ENCODE measurements at regions not wholly inside any gene's neighbourhood (a gene's known extent, or its start where the extent isn't known, plus 50 kb on each side); places are given as distances from the start of the nearest gene placed in this dataset.

GRCh38 chr19:28497887-28498286 is 715.1 kb downstream of the UQCRFS1 start:
- TF ChIP-seq CTCF (IDR thresholded peaks at IDR 0.05; ENCODE audit: insufficient read depth, low read depth, low read length, missing control alignments): no peak
- H3K4me3 ChIP-seq (ENCODE audit: low read length): no peak overlapping the region
- DNase-seq (ENCODE audit: low read depth): no peak

GRCh38 chr19:28497137-28497536 is 715.8 kb downstream of the UQCRFS1 start:
- no peak overlapping the region for H3K4me3 ChIP-seq (ENCODE audit: low read length)
- TF ChIP-seq CTCF (IDR thresholded peaks at IDR 0.05; ENCODE audit: insufficient read depth, low read depth, low read length, missing control alignments): no peak
- DNase-seq (ENCODE audit: low read depth): no peak

GRCh38 chr19:28495046-28495445 is 717.9 kb downstream of the UQCRFS1 start:
- TF ChIP-seq CTCF (IDR thresholded peaks at IDR 0.05; ENCODE audit: insufficient read depth, low read depth, low read length, missing control alignments): no peak
- H3K4me3 ChIP-seq (ENCODE audit: low read length): no peak overlapping the region
- no peak for DNase-seq (ENCODE audit: low read depth)

GRCh38 chr19:28494461-28494860 is 718.5 kb downstream of the UQCRFS1 start:
- no peak overlapping the region for H3K4me3 ChIP-seq (ENCODE audit: low read length)
- DNase-seq (ENCODE audit: low read depth): no peak
- no peak for TF ChIP-seq CTCF (IDR thresholded peaks at IDR 0.05; ENCODE audit: insufficient read depth, low read depth, low read length, missing control alignments)

GRCh38 chr19:28493884-28494283 is 719.1 kb downstream of the UQCRFS1 start:
- no peak for DNase-seq (ENCODE audit: low read depth)
- no peak overlapping the region for H3K4me3 ChIP-seq (ENCODE audit: low read length)
- TF ChIP-seq CTCF (IDR thresholded peaks at IDR 0.05; ENCODE audit: insufficient read depth, low read depth, low read length, missing control alignments): no peak

GRCh38 chr19:28492621-28493020 is 720.3 kb downstream of the UQCRFS1 start:
- no peak for DNase-seq (ENCODE audit: low read depth)
- TF ChIP-seq CTCF (IDR thresholded peaks at IDR 0.05; ENCODE audit: insufficient read depth, low read depth, low read length, missing control alignments): no peak
- H3K4me3 ChIP-seq (ENCODE audit: low read length): no peak overlapping the region

GRCh38 chr19:28492201-28492600 is 720.8 kb downstream of the UQCRFS1 start:
- TF ChIP-seq CTCF (IDR thresholded peaks at IDR 0.05; ENCODE audit: insufficient read depth, low read depth, low read length, missing control alignments): no peak
- DNase-seq (ENCODE audit: low read depth): no peak
- H3K4me3 ChIP-seq (ENCODE audit: low read length): no peak overlapping the region

All from epithelial cell of esophagus (primary cell).